ENCODE measurements at regions not wholly inside any gene's neighbourhood (a gene's known extent, or its start where the extent isn't known, plus 50 kb on each side); places are given as distances from the start of the nearest gene placed in this dataset.

DNA sequence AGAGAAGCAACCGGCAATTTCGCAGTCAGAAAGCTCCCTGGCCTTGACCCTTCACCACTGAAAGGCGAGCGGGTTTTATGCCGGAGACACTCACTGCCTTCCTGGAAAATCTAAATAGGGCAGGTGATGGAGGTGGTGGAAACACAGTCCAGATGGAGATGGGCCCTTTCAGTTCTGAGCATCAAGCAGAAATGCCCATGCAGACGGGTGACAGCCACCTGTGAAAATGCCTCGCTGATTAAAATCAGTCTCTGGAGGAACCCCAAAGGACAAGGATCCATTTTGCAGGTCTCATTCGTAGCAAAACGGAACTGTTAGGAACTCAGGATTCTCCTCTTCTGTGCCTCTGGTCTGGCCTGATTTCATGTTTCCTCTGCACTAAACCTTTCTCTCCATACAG, 74.2 kb downstream of the FZD10 start:
- Histone ChIP-seq H3K9me3 (ENCODE audit: control insufficient read depth, low read depth, low read length) (no peaks in the 10 kb centered on the region), H3K27ac (ENCODE audit: low read length) (no peak overlapping the region), H3K4me1 (ENCODE audit: control insufficient read depth, low read depth, low read length) (no peaks in the 10 kb centered on the region), H3K36me3 (ENCODE audit: control insufficient read depth, low read depth, low read length) (no peaks in the 10 kb centered on the region), H3K9ac (ENCODE audit: low read length) (no peak overlapping the region), H3K4me3 (ENCODE audit: low read length) (no peak overlapping the region), H3K27me3 (ENCODE audit: control insufficient read depth, insufficient read depth, low read length) (no peaks in the 10 kb centered on the region)

DNA sequence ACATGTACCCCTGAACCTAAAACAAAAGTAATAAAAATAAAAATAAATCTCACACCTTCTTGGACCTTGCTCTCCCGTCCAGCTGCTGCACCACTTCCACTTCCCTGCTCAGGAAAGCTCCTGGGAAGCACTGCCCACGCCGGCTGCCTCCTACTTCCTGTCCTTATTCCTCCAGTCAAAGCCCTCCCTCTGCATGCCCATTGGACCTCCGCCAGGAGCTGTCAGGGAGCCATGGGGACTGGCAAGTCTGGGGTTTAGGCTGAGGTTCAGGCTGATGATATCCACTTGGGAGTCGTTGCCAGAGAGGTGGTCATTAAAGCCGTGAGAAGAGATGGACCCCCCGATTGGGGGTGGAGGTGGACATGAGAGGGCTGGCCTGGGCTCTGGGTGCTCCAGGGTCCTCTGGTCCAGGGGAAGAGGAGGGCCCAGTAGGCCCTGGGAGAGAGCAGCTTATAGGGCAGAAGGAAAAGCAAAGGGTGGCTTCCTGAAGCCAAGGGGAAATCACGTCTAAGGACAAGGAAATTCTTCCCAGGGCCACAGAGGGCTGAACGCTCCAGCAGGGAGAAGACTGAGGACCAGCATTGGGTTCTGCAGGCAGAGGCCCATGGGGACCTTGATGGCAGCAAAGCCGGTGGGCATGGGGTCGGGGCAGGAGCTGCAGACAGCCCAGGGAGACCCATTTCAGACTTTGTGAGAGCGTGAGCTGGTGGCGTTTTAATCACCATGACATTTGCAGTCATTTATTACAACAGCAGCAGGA, 78.7 kb downstream of the FZD10 start:
- Histone ChIP-seq H3K9ac (ENCODE audit: low read length) (no peak overlapping the region), H3K9me3 (ENCODE audit: control insufficient read depth, low read depth, low read length) (no peaks in the 10 kb centered on the region), H3K27ac (ENCODE audit: low read length) (no peak overlapping the region), H3K27me3 (ENCODE audit: control insufficient read depth, insufficient read depth, low read length) (no peaks in the 10 kb centered on the region), H3K4me1 (ENCODE audit: control insufficient read depth, low read depth, low read length) (no peaks in the 10 kb centered on the region), H3K4me3 (ENCODE audit: low read length) (no peak overlapping the region), H3K36me3 (ENCODE audit: control insufficient read depth, low read depth, low read length) (no peaks in the 10 kb centered on the region)

DNA sequence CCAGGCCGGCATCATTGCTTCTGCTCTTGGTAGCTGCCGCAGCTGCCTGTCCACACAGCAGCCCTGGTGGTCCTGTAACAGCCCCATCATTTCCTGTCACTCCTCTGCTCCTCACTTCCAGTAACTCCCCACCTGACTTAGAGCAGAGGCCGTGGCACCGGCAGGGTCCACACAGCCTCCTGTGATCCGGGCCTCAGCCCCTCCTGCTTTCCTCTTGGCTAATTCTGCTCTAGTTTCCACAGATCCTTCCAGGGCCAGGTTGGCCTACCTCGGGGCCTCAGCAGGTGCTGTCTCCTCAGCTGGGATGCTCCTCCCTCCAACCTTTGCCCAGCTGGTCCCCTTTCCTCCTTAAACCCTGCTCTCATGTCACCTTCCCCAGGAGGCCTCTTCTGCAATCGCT, 80.2 kb downstream of the FZD10 start:
- H3K9ac ChIP-seq (ENCODE audit: low read length) = no peak overlapping the region
- peaks cover under 1% of the 10 kb centered on the region for H3K9me3 ChIP-seq (ENCODE audit: control insufficient read depth, low read depth, low read length)
- H3K4me1 ChIP-seq (ENCODE audit: control insufficient read depth, low read depth, low read length) = no peaks in the 10 kb centered on the region
- no peaks in the 10 kb centered on the region for H3K27me3 ChIP-seq (ENCODE audit: control insufficient read depth, insufficient read depth, low read length)
- no peak overlapping the region for H3K27ac ChIP-seq (ENCODE audit: low read length)
- H3K4me3 ChIP-seq (ENCODE audit: low read length) = no peak overlapping the region
- H3K36me3 ChIP-seq (ENCODE audit: control insufficient read depth, low read depth, low read length) = no peaks in the 10 kb centered on the region

DNA sequence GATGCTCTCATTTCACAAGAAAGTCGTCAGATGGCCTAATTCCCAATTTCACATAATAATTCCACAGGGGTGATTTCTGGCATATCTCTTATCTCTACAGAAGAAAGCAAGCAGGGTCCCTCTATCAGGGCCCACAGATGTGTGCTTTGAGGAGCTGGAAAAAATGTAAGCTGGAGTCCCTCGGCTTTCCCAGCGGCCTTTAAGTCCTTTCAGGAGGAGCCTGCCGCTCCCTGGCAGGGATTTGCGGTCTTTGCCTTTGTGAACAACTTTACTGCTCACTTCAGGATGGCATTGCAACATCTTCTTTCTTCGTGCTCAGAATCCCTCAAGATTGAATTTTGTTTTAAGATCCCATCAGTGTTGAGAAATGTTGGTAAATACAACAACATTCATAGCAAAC, 83.0 kb downstream of the FZD10 start:
- Histone ChIP-seq H3K36me3 (ENCODE audit: control insufficient read depth, low read depth, low read length) (no peaks in the 10 kb centered on the region), H3K4me3 (ENCODE audit: low read length) (no peak overlapping the region), H3K9ac (ENCODE audit: low read length) (no peak overlapping the region), H3K27me3 (ENCODE audit: control insufficient read depth, insufficient read depth, low read length) (no peaks in the 10 kb centered on the region), H3K4me1 (ENCODE audit: control insufficient read depth, low read depth, low read length) (no peaks in the 10 kb centered on the region), H3K27ac (ENCODE audit: low read length) (no peak overlapping the region), H3K9me3 (ENCODE audit: control insufficient read depth, low read depth, low read length) (peaks cover 5% of the 10 kb centered on the region)

DNA sequence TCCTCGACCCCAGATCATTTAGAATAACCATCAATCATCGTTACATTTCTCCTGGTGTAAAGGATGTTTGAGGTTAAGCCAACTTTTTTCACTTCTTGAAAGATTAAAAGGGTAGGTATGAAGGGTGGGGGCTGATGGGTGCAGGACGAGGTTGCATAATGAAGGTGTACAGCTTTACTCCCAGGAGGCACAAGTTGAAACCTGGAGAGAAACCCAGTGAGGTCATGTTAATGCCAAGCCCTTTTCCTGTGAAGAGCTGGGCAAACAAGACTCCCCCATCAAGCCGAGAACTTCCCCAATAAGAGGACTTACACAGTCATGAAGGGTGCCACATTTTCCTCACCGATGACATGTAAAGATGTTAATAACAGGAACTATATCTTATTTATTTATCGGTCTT, 84.3 kb downstream of the FZD10 start:
- Histone ChIP-seq H3K4me1 (ENCODE audit: control insufficient read depth, low read depth, low read length) (no peaks in the 10 kb centered on the region), H3K9ac (ENCODE audit: low read length) (no peak overlapping the region), H3K27ac (ENCODE audit: low read length) (no peak overlapping the region), H3K36me3 (ENCODE audit: control insufficient read depth, low read depth, low read length) (no peaks in the 10 kb centered on the region), H3K27me3 (ENCODE audit: control insufficient read depth, insufficient read depth, low read length) (no peaks in the 10 kb centered on the region), H3K4me3 (ENCODE audit: low read length) (no peak overlapping the region), H3K9me3 (ENCODE audit: control insufficient read depth, low read depth, low read length) (peaks cover 5% of the 10 kb centered on the region)

DNA sequence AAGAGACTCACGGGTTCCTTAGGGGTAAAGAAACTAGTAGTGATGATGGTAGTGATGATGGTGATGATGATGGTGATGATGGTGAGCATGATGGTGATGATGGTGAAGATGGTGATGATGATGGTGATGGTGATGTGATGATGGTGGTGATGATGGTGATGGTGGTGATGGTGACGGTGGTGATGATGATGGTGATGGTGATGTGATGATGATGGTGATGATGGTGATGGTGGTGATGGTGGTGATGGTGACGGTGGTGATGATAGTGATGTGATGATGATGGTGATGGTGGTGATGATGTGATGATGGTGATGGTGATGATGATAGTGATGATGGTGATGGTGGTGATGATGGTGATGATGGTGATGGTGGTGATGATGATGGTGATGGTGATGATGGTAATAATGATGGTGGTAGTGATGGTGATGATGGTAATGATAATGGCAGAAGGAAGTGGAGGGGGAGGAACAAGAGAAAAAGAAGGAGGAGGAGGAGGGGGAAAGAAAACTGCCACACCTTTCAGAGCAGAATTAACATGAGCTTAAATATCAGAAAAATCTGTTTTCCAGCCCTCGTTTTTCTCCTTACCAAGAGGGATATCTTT, 85.5 kb downstream of the FZD10 start:
- no peak overlapping the region for H3K4me3 ChIP-seq (ENCODE audit: low read length)
- no peak overlapping the region for H3K9ac ChIP-seq (ENCODE audit: low read length)
- H3K27me3 ChIP-seq (ENCODE audit: control insufficient read depth, insufficient read depth, low read length) = no peaks in the 10 kb centered on the region
- H3K36me3 ChIP-seq (ENCODE audit: control insufficient read depth, low read depth, low read length) = no peaks in the 10 kb centered on the region
- no peak overlapping the region for H3K27ac ChIP-seq (ENCODE audit: low read length)
- no peaks in the 10 kb centered on the region for H3K4me1 ChIP-seq (ENCODE audit: control insufficient read depth, low read depth, low read length)
- H3K9me3 ChIP-seq (ENCODE audit: control insufficient read depth, low read depth, low read length) = peaks cover 5% of the 10 kb centered on the region

DNA sequence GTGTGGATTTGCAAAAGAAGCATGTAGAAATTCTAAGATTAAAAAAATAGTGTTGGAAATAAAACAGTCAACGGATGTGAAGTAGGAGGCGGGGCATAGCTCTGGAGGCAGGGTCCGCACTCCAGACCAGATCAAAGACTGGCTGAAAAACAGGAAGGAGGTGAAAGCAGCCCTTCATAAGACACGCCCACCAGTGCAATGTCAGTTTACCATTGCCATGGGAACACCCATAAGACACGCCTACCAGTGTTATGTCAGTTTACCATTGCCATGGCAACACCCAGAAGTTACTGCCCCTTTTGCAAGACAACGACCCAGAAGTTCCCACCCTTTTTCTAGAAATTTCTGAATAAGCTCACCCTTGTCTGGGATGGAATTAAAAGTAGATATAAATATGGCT, 87.1 kb downstream of the FZD10 start:
- Histone ChIP-seq H3K9me3 (ENCODE audit: control insufficient read depth, low read depth, low read length) (peaks cover 5% of the 10 kb centered on the region), H3K27ac (ENCODE audit: low read length) (no peak overlapping the region), H3K9ac (ENCODE audit: low read length) (no peak overlapping the region), H3K4me1 (ENCODE audit: control insufficient read depth, low read depth, low read length) (no peaks in the 10 kb centered on the region), H3K4me3 (ENCODE audit: low read length) (no peak overlapping the region), H3K27me3 (ENCODE audit: control insufficient read depth, insufficient read depth, low read length) (no peaks in the 10 kb centered on the region), H3K36me3 (ENCODE audit: control insufficient read depth, low read depth, low read length) (no peaks in the 10 kb centered on the region)

DNA sequence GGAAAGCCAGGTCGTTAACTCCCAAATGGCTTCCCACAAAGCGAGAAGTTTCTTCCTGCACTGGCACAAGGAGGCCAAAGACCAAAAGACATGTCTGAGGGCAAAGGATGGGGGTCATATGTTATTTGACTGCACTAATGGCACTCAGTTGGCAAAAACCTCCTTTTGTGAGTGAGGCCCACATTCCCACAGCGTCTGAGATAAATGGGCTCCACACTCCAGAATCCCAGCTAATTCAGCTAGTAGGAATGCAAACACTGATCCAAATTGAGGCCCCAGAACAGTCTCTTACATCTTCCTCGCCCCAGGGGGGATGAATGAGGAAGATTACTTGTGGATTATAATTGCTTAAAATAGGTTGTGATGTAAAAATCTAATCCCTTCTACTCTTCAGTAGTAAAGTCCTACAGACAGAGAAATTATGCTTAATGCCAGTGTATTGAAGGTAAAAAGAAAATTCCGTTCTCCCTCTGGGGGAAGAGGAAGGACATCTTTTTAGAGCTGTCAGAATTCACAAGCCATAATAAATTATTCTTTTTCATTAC, 86.4 kb upstream of the PIWIL1 start:
- H3K36me3 ChIP-seq (ENCODE audit: control insufficient read depth, low read depth, low read length) = no peaks in the 10 kb centered on the region
- no peaks in the 10 kb centered on the region for H3K4me1 ChIP-seq (ENCODE audit: control insufficient read depth, low read depth, low read length)
- no peaks in the 10 kb centered on the region for H3K27me3 ChIP-seq (ENCODE audit: control insufficient read depth, insufficient read depth, low read length)
- no peak overlapping the region for H3K9ac ChIP-seq (ENCODE audit: low read length)
- H3K4me3 ChIP-seq (ENCODE audit: low read length) = no peak overlapping the region
- no peak overlapping the region for H3K27ac ChIP-seq (ENCODE audit: low read length)
- H3K9me3 ChIP-seq (ENCODE audit: control insufficient read depth, low read depth, low read length) = peaks cover 5% of the 10 kb centered on the region

DNA sequence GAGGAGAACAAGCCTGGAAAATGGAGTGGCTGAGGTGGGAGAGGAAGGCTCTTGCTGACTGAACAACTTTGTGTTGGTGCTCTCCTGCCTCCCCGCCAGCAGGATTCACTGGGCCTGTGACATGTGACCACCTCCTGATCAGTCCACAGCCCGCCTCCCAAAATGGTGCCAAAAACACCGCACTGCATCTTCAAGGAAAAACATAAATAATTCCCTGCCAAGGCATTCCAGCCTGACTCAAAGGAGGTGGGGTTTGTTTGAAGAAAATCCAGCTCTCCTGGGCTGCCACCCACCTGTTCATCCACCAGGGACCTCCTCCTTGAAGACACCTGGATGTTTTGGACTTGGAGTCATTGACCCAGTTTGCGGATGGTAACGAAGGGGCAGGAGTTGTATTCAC, 83.8 kb upstream of the PIWIL1 start:
- no peaks in the 10 kb centered on the region for H3K36me3 ChIP-seq (ENCODE audit: control insufficient read depth, low read depth, low read length)
- H3K27me3 ChIP-seq (ENCODE audit: control insufficient read depth, insufficient read depth, low read length) = no peaks in the 10 kb centered on the region
- no peak overlapping the region for H3K4me3 ChIP-seq (ENCODE audit: low read length)
- H3K4me1 ChIP-seq (ENCODE audit: control insufficient read depth, low read depth, low read length) = no peaks in the 10 kb centered on the region
- no peaks in the 10 kb centered on the region for H3K9me3 ChIP-seq (ENCODE audit: control insufficient read depth, low read depth, low read length)
- no peak overlapping the region for H3K9ac ChIP-seq (ENCODE audit: low read length)
- H3K27ac ChIP-seq (ENCODE audit: low read length) = no peak overlapping the region

DNA sequence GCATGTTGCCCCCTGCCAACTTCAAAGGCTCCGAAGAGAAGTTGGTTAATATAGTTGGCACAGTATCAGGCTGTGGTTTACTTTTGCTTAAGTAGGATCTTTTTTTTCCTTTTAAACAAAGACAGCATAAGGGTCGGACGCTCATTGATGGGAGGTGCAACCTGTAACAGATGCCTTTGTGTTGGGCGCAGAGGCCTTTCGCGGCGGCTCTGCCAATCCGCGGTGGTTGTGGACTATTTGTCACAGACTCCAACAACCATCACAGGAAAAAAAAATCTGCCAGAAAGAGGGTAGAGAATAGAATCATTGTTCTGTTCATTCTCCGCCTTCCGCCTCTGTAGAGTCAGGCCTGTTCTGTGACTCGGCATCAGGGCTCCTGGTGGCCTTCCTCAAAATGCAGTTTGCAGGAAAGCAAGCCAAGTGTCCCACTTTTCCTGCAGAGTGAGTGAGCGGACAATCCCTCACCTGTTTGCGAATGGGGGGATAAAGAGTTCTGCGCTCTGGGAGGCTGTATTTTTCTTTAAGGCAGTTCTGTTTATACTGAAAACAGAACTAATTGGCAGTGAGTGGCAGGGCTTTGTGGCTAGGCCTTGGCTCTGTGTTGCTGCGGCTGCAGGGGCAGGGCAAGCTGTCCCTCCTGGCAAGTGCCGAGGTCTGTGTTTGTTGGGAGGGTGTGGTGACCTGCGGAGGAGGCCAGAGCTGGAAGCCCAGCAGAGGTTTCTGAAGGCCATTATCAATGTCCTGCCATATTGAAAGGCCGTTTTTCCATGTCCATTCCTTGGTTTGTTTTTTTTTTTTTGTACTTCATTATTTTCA, 83.0 kb upstream of the PIWIL1 start:
- H3K27me3 ChIP-seq (ENCODE audit: control insufficient read depth, insufficient read depth, low read length) = no peaks in the 10 kb centered on the region
- H3K9ac ChIP-seq (ENCODE audit: low read length) = no peak overlapping the region
- H3K36me3 ChIP-seq (ENCODE audit: control insufficient read depth, low read depth, low read length) = no peaks in the 10 kb centered on the region
- no peaks in the 10 kb centered on the region for H3K4me1 ChIP-seq (ENCODE audit: control insufficient read depth, low read depth, low read length)
- no peaks in the 10 kb centered on the region for H3K9me3 ChIP-seq (ENCODE audit: control insufficient read depth, low read depth, low read length)
- H3K27ac ChIP-seq (ENCODE audit: low read length) = no peak overlapping the region
- H3K4me3 ChIP-seq (ENCODE audit: low read length) = no peak overlapping the region

DNA sequence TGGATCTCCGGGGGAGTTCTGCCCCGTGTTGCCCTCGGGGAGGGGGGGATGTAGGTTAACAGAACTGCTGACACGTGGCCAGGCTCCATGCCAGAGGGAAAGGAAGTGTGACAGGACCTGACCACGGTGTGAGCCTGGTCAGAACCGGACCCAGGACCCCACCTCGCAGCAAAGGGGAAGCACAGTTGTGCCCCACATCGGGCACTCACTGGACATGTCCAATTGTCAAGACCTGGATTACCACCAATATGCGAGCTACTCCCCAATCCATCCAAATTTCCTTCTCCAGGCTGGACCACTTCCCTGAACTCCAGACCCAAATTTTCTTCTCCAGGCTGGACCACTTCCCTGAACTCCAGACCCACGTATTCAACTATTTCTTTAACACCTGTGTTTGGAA, 78.8 kb upstream of the PIWIL1 start:
- Histone ChIP-seq H3K27ac (ENCODE audit: low read length) (no peak overlapping the region), H3K9me3 (ENCODE audit: control insufficient read depth, low read depth, low read length) (no peaks in the 10 kb centered on the region), H3K27me3 (ENCODE audit: control insufficient read depth, insufficient read depth, low read length) (peaks cover 8% of the 10 kb centered on the region), H3K4me1 (ENCODE audit: control insufficient read depth, low read depth, low read length) (no peaks in the 10 kb centered on the region), H3K9ac (ENCODE audit: low read length) (no peak overlapping the region), H3K36me3 (ENCODE audit: control insufficient read depth, low read depth, low read length) (no peaks in the 10 kb centered on the region), H3K4me3 (ENCODE audit: low read length) (no peak overlapping the region)

Measured in iPS-18a (cell line).